GM12873 (cell line): ENCODE measurements at regions not wholly inside any gene's neighbourhood (a gene's known extent, or its start where the extent isn't known, plus 50 kb on each side); places are given as distances from the start of the nearest gene placed in this dataset.

Experiments
- TF ChIP-seq, protein P1 (sequence below): IDR thresholded peaks from 2 replicates; pipeline ENCODE4 v1.5.1; 2012; ENCODE audit warnings: low read depth, mild to moderate bottlenecking, moderate library complexity, low read length, control low read depth; ENCODE audit not compliant: insufficient read depth; ENCODE audit errors: missing control alignments

DNA sequence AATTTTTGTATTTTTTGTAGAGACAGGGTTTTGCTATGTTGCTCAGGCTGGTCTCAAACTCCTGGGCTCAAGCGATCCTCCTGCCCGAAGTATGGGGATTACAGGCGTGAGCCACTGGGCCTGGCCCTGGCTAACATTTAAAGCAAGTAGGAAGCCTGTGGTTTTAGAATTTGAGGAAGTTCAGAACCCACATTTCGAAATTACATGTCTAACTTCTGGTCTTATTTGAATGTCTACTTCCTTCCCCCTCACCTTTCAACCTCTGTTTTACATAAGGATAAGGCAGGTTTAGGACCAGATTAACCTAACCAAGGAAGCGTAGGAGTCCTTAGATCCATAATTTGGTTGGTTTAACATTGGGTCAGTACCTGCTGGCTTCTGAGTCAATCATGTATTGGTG lies 120.5 kb upstream of the PROK2 start:
- TF ChIP-seq, protein P1, sequence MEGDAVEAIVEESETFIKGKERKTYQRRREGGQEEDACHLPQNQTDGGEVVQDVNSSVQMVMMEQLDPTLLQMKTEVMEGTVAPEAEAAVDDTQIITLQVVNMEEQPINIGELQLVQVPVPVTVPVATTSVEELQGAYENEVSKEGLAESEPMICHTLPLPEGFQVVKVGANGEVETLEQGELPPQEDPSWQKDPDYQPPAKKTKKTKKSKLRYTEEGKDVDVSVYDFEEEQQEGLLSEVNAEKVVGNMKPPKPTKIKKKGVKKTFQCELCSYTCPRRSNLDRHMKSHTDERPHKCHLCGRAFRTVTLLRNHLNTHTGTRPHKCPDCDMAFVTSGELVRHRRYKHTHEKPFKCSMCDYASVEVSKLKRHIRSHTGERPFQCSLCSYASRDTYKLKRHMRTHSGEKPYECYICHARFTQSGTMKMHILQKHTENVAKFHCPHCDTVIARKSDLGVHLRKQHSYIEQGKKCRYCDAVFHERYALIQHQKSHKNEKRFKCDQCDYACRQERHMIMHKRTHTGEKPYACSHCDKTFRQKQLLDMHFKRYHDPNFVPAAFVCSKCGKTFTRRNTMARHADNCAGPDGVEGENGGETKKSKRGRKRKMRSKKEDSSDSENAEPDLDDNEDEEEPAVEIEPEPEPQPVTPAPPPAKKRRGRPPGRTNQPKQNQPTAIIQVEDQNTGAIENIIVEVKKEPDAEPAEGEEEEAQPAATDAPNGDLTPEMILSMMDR = no peak

DNA sequence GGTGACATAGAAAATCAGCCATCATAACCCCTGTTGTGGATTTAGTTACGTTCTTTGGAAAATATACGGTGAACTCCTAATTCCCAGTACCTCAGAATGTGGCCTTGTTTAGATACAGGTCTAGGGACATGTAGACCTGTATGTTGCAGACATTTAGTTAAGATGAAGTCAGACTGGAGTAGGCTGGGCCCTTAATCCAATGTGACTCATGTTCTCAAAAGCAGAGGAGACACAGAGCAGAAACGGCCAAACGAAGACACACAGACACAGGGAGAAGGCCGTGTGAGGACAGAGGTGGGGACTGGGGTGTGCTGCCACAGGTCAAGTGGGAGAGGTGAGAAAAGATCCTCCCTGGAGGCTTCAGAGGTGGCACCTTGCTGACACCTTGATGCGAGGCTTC lies 119.0 kb upstream of the PROK2 start:
- TF ChIP-seq, protein P1 = no peak

DNA sequence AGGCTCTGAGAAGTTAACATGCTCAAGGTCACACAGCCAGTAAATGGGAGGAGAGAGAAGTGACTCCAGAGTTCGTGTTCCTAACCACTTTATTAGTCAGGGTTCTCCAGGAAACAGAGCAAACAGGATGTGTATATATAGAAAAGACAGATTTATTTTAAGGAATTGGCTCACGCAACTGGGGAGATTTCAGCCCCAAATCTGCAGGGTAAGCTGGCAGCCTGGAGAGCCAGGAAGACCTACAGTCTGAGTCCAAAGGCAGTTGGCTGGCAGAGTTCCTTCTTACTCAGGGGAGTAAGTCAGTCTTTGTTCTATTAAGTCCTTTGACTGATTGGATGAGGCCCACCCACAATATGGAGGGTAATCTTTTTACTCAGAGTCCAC lies 118.2 kb upstream of the PROK2 start:
- TF ChIP-seq, protein P1 = no peak

DNA sequence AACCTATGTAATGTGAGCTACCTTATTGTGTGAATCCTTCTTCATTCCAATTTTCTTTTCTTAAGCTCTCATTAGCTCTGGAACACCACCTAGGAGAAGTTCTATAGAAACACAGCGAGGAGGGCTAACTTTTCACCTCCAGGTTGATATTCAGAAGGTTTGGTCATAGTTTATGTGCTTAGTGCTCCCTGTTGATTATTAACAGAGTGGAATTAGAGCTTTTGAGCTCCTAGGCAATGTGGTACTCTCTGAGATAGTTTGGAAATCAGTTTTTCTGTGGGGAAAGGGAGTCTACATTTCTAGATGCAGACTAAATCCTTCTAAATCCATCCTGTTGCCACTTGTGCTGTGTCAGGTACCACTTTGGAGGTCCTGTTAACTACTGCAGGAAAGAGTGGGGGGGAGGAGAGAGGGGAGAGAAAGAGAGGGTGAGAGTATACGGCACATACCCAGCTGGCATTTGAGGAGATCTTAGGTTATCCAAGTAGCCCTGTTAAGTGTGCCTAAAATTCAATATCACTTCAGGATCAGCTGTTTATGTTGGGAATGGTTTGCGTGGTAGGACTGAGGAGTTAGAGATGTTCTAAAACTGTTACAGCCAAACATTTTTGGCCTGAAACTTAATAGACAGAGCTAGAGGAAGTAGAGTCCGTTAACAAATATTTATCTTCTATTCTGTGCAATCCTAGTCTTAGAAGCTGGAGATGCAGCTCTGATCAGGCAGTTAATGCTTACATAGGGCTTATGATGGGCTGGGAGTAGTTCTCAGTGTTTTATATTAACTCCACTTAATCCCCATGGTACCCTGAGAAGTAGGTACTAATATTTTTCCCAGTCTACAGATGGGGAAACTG lies 117.5 kb upstream of the PROK2 start:
- TF ChIP-seq, protein P1 = no peak

DNA sequence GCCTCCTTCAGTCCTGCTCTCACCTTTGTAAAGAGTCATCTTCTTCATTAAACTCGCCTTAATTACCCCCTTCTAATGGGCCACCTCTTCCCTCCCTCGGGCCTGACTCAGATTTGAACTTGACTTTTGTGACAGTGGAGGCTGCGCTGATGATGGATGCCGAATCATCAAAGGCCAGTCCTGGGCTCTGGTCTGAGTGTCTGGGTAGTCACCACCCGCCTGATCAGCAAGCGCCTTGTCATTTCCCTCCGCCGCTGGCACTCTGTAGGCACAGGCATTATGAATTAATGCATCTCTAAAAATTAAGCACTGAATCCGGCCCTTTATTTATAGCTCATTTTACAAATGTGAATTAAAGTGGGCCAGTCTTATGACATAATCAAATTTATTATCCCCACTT lies 116.7 kb upstream of the PROK2 start:
- TF ChIP-seq, protein P1 = no peak

DNA sequence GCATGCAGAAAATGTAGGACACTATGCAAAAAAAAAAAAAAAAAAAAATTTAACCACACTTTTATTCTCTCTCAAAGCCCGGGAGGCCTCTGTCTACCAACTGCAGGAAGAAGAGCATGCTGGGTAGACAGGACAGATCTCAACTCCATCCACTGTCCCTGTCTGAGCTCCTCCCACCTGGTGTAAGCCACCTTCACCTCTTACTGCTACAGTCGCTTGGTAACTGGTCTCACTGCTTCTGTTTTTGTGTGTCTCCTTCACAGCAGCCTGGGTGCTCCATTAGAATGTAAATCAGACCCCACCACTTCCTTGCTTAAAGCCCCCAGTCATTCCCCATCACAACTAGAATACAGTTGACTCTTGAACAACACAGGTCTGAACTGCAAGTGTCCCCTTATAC lies 115.1 kb upstream of the PROK2 start:
- TF ChIP-seq, protein P1 = no peak

DNA sequence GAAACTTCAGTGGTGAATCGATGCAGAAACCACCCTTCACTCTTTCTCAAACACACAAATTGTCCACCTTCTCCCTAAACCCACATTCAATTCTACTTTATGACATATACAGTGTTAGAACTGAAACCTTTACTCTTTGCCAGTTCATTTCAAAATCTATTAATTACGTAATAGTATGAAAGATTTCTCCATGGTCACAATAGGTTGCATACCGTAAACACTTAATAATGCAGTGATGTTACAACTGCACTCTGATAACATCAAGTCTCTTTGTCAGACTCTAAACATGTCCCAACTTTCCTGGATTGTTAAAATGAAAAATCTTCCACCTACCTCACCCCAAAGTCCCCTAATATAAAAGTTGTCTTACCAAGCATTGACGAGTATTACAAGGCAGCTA lies 111.8 kb upstream of the PROK2 start:
- TF ChIP-seq, protein P1 = no peak
